DND-41 (cell line): ENCODE measurements at regions not wholly inside any gene's neighbourhood (a gene's known extent, or its start where the extent isn't known, plus 50 kb on each side); places are given as distances from the start of the nearest gene placed in this dataset.

Experiments used
- ATAC-seq: fragments of 200-7000 bp; cut with Tn5 transposase; 3 replicates; pipeline ENCODE4 v1.9.1; 2021; ENCODE audit warnings: low read depth; ENCODE audit not compliant: insufficient read depth
- DNase-seq: peaks from one replicate; pipeline ENCODE4 v3.0.0-alpha.2; 2020
- H2AFZ ChIP-seq: 2 replicates; pipeline ENCODE4 v1.6.0; 2012; ENCODE audit warnings: low read depth, low read length
- H3K27ac ChIP-seq: 2 replicates; pipeline ENCODE4 v1.5.1; 2012; ENCODE audit warnings: low read length, inconsistent platforms
- H3K27me3 ChIP-seq: fragments of 200-600 bp; sonication (generic); 2 replicates; pipeline ENCODE4 v1.6.0; 2012; ENCODE audit warnings: low read length, mild to moderate bottlenecking, inconsistent platforms; ENCODE audit not compliant: insufficient read depth, poor library complexity
- H3K36me3 ChIP-seq: 2 replicates; pipeline ENCODE4 v1.5.1; 2012; ENCODE audit warnings: low read length, inconsistent platforms; ENCODE audit not compliant: insufficient read depth
- H3K4me1 ChIP-seq: 2 replicates; pipeline ENCODE4 v1.5.1; 2012; ENCODE audit warnings: mild to moderate bottlenecking, low read length; ENCODE audit not compliant: insufficient read depth
- H3K4me2 ChIP-seq: 2 replicates; pipeline ENCODE4 v1.6.0; 2012; ENCODE audit warnings: mild to moderate bottlenecking, moderate library complexity, low read length, inconsistent platforms; ENCODE audit not compliant: insufficient read depth
- H3K4me3 ChIP-seq, 2 experiments: fragments of 200-600 bp in 1 of 2; shearing (Covaris generic) in 1 of 2; 2 replicates each; pipeline ENCODE4 v1.5.1; 2012 to 2016; ENCODE audit warnings: inconsistent platforms in 2 of 2, low read length in 2 of 2, mild to moderate bottlenecking in 2 of 2, low read depth in 1 of 2, moderate library complexity in 1 of 2
- H3K79me2 ChIP-seq: 2 replicates; pipeline ENCODE4 v1.6.0; 2012; ENCODE audit warnings: low read length, inconsistent platforms; ENCODE audit not compliant: insufficient read depth
- H3K9ac ChIP-seq: 2 replicates; pipeline ENCODE4 v1.6.0; 2012; ENCODE audit warnings: low read depth, mild to moderate bottlenecking, inconsistent platforms, low read length, moderate library complexity
- H3K9me3 ChIP-seq: 2 replicates; pipeline ENCODE4 v1.5.1; 2012; ENCODE audit warnings: low read length, moderate library complexity, mild to moderate bottlenecking, inconsistent platforms; ENCODE audit not compliant: insufficient read depth, severe bottlenecking
- H4K20me1 ChIP-seq: 2 replicates; pipeline ENCODE4 v1.6.0; 2012; ENCODE audit warnings: low read length; ENCODE audit not compliant: insufficient read depth
- CTCF ChIP-seq: IDR thresholded peaks from 2 replicates; pipeline ENCODE4 v1.5.1; 2012; ENCODE audit warnings: borderline replicate concordance, low read length, moderate library complexity, mild to moderate bottlenecking; ENCODE audit not compliant: poor library complexity, severe bottlenecking; ENCODE audit errors: extremely low read depth
- EZH2 ChIP-seq: IDR thresholded peaks from 3 replicates; pipeline ENCODE4 v1.6.1; 2012; ENCODE audit warnings: borderline replicate concordance, low read depth, mild to moderate bottlenecking, moderate library complexity, low read length, inconsistent platforms; ENCODE audit not compliant: severe bottlenecking

GRCh38 chr7:49297958-49298357 lies 373.6 kb downstream of the CDC14C start:
- Histone ChIP-seq H3K9ac (no peak overlapping the region), H3K36me3 (no peaks in the 10 kb centered on the region), H3K4me1 (no peaks in the 10 kb centered on the region), H3K4me3 (no peak overlapping the region), H3K27me3 (peaks cover 3% of the 10 kb centered on the region), H4K20me1 (no peaks in the 10 kb centered on the region), H3K27ac (no peak overlapping the region), H3K9me3 (no peaks in the 10 kb centered on the region), H3K4me2 (no peak overlapping the region), H3K79me2 (no peaks in the 10 kb centered on the region), H2AFZ (no peak overlapping the region)
- no peak for TF ChIP-seq CTCF
- ATAC-seq: no peak
- no peak for DNase-seq

GRCh38 chr7:49308787-49309186 lies 384.4 kb downstream of the CDC14C start:
- H3K9me3 ChIP-seq: no peaks in the 10 kb centered on the region
- H3K4me3 ChIP-seq: no peak overlapping the region
- no peaks in the 10 kb centered on the region for H3K4me1 ChIP-seq
- no peaks in the 10 kb centered on the region for H3K79me2 ChIP-seq
- H3K4me2 ChIP-seq: no peak overlapping the region
- H3K27ac ChIP-seq: no peak overlapping the region
- no peak overlapping the region for H3K9ac ChIP-seq
- ATAC-seq (no peak), DNase-seq (no peak)
- no peaks in the 10 kb centered on the region for H3K27me3 ChIP-seq
- TF ChIP-seq CTCF: no peak
- no peak for TF ChIP-seq EZH2
- H4K20me1 ChIP-seq: no peaks in the 10 kb centered on the region
- H2AFZ ChIP-seq: no peak overlapping the region
- no peaks in the 10 kb centered on the region for H3K36me3 ChIP-seq

GRCh38 chr7:49320083-49320482 lies 395.7 kb downstream of the CDC14C start:
- Histone ChIP-seq H2AFZ (no peak overlapping the region), H3K36me3 (no peaks in the 10 kb centered on the region), H3K4me2 (no peak overlapping the region), H4K20me1 (no peaks in the 10 kb centered on the region), H3K27me3 (no peaks in the 10 kb centered on the region), H3K9me3 (no peaks in the 10 kb centered on the region), H3K4me1 (no peaks in the 10 kb centered on the region), H3K9ac (no peak overlapping the region), H3K27ac (no peak overlapping the region), H3K79me2 (no peaks in the 10 kb centered on the region), H3K4me3 (no peak overlapping the region)
- no peak for ATAC-seq
- TF ChIP-seq EZH2 (no peak), CTCF (no peak)
- DNase-seq: no peak

GRCh38 chr7:49321843-49322242 lies 397.5 kb downstream of the CDC14C start:
- H3K36me3 ChIP-seq: no peaks in the 10 kb centered on the region
- no peak overlapping the region for H3K9ac ChIP-seq
- H3K4me1 ChIP-seq: no peaks in the 10 kb centered on the region
- no peak overlapping the region for H3K4me3 ChIP-seq
- no peak overlapping the region for H2AFZ ChIP-seq
- H3K27ac ChIP-seq: no peak overlapping the region
- H3K4me2 ChIP-seq: no peak overlapping the region
- no peaks in the 10 kb centered on the region for H3K79me2 ChIP-seq
- DNase-seq: no peak
- no peaks in the 10 kb centered on the region for H4K20me1 ChIP-seq
- no peaks in the 10 kb centered on the region for H3K9me3 ChIP-seq
- ATAC-seq: no peak
- TF ChIP-seq CTCF (no peak), EZH2 (no peak)
- no peaks in the 10 kb centered on the region for H3K27me3 ChIP-seq
